Hippocampal formation (tissue), 2 donors: ENCODE measurements at regions not wholly inside any gene's neighbourhood (a gene's known extent, or its start where the extent isn't known, plus 50 kb on each side); places are given as distances from the start of the nearest gene placed in this dataset.
A peak's percentile ranks its signal among the peaks of the same experiment; 100 is the strongest.
"Not testable (repeated sequence)": the region's sequence is repeated elsewhere in the genome, so short reads cannot be mapped to it uniquely, and the experiment has no call there.

Experiments
- DNase-seq, 2 donors: peaks; one replicate each; lab custom pipeline; 2025; lab: John Stamatoyannopoulos, UW

DNA sequence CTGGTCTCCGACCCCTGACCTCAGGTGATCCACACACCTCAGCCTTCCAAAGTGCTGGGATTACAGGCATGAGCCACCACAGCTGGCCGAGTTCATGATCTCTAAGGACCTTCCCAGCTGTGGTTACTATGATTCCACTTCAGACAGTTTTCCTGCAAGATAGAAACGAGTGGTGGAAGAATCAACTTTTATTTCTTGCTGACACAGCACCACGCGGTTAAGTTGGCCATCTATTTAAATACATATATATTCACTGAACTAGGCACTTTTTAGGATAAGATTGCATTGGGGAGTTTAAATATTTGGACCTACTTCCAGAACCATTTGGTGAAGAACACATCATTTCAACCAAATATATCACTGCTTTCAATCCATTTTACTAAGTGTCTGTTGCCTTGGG is 213.4 kb downstream of the TBX5 start:
- DNase-seq = no peak

DNA sequence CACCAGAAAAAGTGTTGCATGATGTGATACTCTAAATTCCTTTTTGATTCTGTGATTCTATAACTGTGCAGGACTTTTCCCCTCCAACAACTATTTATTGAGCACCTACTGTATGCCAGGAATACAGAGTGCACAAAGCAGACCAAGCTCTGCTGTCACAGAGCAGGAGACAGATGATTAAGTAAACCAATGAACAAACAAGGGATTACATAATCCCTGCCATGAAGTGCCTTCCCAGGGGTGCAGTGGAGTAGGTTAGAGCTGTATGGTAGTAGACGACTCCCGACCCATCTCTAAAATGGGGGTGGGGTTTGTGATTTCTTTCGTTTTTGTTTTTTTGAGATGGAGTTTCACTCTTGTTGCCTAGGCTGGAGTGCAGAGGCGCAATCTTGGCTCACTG is 213.9 kb downstream of the TBX5 start:
- DNase-seq = no peak

DNA sequence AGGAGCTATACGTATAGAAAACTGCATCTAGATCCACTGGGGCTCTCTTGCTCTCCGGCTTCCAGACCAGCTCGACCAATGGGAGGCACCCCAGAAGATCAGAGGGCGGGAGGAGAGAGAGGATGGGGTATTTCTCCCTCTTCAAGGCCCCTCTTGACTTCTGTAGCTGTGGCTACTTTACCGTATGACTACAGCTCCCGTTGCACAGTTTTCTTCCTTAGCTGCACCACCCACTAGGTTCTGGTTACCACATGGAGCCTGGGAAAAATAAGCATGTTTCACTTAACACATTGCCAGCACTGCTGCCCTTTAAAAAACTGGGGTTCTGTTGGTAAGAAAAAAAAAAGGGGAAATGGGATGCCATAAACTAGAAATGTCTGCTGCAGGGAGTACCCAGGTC is 214.4 kb downstream of the TBX5 start:
- DNase-seq = no peak

DNA sequence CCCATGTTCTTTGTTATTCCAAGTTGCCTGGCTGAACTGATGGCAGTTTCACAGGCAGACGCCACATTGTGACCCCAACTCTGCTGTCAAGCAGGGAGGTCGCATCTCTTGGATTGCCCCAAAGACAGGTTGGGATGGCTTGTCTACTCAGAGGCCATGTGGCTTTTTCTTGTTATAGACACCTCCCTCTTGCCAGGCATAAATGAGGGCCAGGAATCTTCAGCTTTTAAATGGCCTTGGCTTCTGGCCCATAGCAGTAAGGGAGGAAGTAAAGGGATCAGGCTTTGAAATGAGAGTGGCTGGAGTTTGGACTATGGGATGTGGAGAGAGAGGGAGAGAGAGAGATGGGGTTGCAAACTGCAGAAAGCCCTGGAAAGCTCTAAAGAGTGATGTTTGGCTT is 215.0 kb downstream of the TBX5 start:
- DNase-seq = no peak

DNA sequence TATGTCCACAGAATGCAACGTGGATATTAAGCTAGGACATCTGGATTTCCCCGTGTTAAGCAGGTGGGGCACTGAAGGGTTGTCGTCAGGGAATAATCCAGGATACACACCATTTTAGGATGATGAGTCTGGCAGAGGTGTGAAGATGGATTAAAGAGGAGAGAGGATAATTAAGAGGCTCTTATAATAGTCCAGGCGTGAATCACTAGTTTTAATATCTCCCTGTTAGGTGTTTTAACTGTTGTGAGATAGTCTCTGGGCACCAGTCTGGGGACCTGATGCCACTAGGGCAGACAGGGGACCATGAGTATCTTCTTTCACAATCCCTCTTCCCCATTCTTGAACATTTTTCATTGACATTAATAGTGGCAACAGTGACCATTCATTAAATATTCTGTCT is 216.7 kb downstream of the TBX5 start:
- DNase-seq = no peak

DNA sequence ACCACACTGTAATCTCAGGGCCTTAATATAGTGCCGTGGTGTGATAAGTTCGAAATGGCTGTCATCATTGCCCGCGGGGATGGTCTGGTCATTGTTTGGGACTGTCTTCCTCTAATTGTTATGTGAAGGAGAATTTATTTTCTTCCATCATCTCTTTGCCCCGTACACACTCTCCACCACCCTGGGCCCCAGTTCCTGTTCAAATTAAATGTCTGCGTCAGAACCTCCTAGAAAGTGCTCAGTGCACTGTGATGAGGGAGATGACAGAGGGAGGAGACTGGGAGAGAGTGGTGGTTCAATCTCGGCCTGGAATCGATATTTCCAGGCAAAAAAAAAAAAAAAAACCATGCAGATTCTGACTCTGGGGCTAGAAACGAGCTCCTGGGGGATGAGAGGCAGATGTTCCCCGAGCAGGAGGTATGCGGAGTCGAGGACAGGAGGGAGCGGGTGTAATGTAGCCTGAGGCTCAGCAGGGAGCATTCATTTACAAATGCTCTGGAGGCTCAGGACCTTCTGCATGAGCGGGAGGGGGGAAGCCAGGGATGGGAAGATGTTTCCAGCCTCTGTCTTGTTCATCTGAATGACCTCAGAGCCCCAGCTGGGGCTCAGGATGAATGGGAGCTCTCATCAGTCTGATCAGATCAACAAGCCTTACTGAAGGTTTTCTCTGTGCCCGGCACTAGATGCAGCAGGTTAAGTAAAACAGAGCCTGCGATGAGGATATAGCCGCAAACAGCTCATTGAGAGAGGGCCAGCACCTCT is 219.5 kb downstream of the TBX5 start:
- DNase-seq = peak; percentile 79 to 91

DNA sequence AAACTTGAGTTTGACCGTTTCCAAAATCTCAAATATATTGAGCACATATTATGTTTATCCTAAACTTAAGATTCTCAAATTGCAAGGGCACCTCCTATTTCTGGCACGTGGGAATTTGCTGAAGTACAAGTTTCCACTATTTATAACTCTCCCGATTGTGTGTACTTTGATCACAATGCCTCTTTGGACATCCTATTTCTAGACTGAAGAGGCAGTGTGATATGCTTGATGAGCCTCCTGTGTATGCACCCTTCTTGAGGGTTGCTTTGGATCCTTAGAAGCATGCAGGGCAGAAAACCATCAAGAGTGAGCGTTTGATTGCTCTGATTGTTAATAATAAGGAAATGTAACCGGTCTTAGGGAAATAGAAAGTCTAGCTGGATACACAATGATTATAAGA is 218.9 kb upstream of the RBM19 start:
- no peak for DNase-seq

DNA sequence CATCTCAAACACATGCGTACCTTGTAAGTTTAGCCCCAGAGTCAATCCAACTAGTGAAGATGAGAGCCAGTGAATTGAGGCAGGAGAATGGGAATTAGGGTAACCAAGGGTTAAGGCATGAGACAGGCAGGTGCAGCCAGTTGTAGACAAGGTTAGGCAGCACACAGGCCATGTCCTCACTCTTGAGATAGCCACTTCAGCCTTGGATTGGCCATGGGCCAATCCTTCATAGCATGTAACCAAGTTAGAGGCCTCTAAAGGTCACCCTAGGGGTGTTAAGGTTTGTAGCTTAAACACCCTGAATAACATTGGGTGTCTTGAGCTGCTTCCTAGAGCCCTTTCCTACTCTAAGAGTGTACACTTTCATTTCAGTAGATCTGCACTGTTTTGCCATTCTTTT is 208.2 kb upstream of the RBM19 start:
- no peak for DNase-seq

DNA sequence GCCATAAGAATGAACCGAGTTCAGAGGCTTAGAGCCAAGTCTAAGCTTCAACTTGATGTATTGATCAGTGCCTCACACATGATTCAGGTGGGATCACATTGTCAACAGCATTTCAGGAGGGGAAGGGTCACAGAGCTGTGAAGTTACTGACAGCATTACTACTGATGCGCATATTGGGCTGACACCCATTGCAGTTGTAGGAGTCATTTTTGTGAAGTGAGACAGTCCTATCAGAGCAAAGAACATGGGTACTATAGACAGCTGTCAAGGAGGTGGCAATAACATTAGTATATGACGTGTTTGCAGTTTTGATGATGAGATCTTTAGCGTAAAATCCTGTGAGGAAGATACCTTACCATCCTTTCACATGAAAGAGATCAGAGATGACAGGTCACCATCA is 206.0 kb upstream of the RBM19 start:
- DNase-seq = no peak

DNA sequence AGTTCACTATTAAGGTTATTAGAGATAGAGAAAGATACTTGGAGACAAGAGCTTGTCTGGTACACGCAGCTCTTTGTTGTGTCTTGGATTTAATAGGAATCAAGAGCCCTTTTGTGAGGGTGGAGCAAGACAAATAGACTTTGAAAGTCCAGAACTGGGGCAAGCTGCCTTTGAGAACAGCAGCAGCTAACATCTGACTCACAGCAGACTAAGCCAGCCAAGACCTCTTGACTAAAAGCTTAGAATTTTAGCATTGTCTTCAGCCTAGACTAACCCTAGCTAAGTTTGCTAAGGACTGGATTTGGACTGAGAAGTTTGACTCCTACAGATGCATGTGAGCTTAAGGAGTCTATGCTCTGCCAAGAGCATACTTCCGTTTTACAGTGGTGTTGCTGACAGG is 201.9 kb upstream of the RBM19 start:
- no peak for DNase-seq

DNA sequence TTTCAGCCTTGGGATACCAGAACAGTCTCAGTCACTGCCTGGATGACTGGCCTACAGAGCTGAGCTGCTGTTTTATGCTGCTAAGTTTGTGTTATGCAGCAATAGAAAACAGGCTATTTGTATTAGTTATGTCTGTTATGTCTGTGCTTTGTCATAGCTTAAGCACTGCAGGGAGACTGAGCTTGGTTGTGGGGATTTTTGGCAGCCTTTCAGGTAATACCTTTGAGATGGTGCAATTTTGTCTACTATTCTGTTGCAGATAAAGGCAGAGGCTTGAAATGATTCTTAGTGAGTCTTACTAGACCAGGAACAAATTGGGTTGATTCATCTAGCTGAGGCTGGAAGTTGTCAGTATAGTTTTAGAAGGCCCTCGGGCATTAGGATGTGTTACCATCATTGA is 201.3 kb upstream of the RBM19 start:
- DNase-seq = no peak

DNA sequence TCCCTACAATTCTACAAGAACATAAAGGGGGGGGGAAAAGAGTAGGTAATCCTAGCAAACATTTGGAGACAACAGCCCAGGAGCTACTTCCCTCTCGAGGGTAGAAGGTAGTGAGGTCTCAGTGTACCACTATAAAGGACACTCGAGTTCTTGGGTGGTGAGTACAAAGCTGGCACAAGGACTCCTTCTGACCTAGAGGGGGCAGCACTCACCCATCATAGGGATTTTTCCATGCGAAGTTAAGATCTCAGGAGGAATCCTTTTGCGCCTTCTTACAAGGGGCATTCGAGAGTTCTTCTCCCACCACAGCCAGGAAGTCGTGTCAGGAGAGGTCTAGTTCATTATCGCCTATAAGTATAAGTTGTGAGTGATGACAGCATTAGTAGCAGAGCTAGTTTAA is 200.2 kb upstream of the RBM19 start:
- peak; percentile 36 to 48 for DNase-seq

DNA sequence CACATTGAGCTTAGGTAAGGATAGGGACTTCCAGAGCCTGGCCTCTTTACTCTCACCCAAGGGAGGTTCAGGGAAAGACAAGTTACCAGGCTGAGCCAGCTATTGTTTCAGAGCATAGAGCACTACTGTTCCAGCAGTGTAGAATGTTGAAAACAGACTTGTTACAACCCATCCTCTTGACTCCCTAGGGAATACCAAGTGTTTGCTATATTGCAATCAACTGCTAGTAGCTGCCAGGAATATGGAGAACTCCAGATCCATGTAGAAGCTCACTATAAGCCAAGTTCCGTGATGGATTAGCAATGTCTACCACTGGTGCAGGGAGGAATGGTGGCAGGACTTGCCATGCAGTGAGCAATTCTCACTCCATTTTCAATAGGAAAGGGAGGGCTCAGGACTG is 199.8 kb upstream of the RBM19 start:
- no peak for DNase-seq

DNA sequence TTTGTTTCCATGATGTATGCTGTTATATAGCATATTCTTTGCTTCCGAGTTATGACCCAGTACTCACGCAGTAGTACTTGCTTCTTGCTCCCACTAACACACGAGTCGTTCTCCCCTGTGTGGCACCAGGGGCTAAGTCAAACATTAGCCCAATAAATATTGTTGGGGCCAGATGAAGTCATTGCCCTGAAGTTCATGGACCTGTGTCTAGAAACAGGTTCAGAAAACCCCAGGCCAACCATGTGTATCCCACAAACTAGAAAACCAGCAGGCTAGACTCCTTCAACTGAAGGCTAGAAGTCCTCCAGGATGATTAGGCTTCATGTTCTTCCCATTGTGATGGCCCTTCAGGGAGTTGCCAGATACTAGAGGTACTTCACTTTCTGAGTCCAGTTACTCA is 198.2 kb upstream of the RBM19 start:
- no peak for DNase-seq

DNA sequence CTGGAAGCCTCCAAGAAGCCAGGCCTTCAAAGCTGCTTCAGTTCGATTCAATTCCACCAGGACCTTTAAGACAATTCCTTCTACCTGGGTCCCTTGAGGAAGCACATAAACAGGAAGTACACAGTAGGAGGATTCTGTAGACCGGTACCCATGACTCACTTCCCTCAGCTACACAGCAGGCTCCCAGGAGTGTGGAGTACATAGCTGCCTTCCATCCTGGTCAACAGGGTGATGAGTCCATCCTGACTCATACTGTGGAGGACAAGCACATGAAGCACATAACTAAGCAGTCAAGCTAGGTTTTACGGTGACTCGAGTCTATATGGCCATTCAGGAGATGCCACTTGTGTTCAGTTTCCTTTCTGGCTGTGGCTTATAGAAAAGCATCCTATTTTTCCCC is 197.6 kb upstream of the RBM19 start:
- no peak for DNase-seq

DNA sequence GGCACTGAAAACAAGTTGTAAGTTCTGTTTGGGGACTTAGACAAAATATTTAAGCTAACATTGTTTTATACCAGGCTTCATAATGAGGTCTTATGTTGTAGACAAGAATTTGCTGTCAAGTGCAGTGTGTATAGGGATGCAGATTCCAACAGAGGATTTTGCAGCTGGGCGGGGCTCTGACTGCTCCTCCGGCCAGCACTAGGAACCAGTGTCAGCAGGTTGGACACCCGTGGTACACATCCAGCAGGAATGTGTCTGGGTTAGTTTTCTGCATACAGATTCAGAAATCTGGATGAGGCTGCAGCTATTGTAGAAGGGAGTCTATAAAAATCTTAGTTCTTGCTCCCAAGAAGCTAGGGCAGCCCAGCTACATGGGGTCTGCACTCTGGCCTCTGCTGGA is 194.3 kb upstream of the RBM19 start:
- DNase-seq = no peak

DNA sequence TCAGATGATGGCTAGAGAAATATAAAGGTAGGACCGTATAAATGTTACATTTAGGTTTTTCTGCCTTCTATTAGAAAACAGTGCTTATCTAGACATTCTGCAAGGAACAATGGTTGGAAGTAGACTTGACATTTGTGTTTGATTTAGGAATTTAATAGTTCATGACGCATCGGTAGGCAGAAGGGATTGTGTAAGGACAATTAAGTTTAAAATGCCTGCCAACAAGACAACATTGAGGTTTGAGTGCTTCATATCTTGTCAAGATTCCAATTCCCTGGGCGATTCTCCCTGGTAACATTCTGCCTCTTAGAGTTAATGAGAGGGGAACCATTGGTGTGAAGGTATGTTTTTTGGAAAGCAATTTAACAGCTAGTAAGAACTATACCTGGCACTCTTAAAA is 186.8 kb upstream of the RBM19 start:
- DNase-seq = no peak

DNA sequence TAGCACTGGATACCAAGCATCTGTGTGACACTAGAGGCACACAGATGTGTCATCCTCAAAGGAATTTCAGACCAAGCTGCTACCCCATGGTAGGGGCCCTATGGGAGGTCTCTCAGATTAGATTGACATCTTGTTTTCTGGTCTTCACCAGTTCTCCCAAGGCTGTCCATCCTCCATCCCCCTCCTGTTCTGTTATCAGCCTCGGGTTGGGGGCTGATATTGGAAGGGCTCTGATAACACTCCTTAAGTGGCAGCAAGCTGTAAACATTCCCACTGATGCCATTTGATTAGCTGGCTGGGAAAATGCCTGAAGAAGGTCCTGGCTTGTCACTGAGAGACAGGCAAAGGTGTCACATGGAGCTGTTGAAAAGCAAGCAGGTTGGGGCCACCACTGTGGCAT is 185.9 kb upstream of the RBM19 start:
- DNase-seq = no peak

DNA sequence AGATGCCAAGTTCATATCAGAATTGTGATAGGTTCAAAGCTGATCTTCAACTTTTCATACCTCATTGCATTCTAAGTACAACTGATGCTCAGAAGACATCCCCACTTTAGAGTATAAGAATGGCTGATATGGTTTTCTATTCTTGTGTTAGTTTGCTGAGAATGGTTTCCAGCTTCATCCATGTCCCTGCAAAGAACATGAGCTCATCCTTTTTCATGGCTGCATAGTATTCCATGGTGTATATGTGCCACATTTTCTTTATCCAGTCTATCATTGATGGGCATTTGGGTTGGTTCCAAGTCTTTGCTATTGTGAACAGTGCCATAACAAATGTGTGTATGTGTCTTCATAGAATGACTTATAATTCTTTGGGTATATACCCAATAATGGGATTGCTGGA is 184.5 kb upstream of the RBM19 start:
- DNase-seq = not testable (repeated sequence)

DNA sequence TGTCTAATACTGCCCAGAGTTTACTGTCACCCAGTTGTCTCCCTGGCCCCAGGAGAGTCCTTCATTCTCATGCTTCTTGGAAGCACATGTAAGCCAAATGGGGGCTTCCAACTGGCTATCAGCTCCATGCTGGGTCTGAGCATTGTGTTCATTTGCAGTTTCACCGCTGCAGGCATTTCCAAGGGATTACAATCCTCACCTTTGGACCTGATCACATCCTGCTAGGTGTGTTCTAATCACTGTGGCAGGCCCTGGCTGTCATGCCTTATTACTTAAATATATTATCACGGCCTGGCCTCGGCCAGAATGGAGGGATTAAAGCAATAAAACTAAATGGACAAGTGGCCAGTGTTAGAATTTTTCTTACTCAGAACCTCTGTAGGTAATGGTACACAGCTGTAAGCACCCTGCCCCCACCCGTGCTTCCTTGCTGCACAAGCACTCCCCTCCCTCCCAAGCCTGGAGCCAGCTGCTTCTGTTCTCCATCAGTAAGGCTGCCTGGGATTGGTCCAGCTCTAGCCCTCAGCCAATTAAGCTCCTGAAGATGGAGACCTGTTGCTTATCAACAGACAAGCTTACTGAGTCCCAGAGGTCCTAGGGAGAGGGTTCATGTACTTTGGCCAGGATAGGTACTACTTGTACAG is 175.9 kb upstream of the RBM19 start:
- no peak for DNase-seq

DNA sequence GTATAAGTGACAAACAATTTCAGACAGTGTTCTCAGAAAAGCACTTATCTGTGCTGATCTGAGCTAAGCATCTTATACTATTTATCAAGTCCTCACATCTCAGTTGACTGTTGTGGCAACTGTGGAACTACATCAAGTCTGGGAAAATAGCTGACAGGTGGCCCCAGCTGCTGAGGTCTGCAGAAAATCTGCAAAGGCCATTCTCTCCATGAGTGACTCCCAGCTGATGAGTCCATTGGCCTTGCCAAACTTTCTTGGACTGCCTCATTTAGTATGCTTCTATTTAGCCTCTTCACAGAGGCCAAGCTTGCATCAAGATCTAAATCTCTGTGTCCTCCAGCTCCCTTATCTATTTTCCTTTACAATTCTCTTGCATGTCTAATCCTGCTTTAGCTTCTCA is 174.5 kb upstream of the RBM19 start:
- no peak for DNase-seq

DNA sequence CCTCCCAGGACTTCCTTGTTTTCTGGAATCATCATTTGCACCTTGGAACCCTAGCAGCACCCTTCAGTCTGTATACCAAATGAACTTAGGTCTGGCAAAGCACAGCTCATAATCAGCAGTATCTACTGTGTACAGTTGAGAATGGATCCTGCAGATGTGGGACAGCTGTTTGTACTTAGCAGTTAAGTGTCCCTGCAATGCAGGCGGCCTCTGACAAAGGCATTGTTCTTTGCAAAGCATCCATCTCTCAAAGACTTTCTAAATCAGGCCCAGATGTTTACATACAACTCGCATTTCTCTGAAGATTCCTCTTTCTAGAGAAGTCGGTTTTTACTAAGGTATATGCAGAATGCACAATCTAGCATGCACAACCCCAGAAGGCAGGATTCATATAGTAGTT is 170.5 kb upstream of the RBM19 start:
- DNase-seq = no peak

DNA sequence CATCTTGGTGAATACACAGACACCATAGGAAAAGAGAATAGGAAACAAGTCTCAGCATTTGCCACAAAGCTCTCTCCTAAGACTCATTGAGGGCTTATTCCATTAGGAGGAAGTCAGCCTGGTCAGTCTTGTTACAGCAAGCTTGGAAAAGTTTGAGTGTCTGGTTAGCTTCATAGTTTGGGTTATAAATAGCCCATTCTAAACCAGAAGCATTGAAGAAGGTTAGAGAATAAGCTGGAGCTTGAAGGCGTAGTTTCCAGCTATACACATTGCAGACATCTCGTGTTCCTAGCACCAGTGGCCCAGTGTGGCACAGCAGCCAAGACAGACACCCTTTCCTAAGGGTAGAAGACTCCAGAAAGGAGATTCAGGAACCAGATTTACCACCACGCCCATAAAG is 168.8 kb upstream of the RBM19 start:
- DNase-seq = no peak

DNA sequence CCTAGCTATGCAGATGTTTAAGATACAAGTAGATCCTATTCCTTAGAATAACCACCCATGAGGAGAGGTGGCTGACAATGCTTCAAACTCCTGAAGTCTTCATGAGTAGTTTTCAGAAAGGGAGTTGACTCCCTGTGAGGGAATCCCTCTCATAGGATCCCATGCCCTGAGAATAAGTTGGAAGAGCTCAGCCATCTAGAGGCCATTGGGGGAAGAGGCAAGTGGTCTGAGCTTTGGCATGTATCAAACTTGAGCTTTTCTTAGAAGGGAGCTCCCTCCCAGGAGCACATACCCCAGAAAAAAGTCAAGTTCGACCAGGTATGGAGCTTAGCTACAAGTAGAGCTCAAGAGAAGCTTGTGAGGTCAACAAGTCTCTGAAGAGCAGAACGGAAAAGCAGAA is 165.7 kb upstream of the RBM19 start:
- no peak for DNase-seq
